OCI-LY3 (cell line): ENCODE measurements at regions not wholly inside any gene's neighbourhood (a gene's known extent, or its start where the extent isn't known, plus 50 kb on each side); places are given as distances from the start of the nearest gene placed in this dataset.

Experiments used
- H2AFZ ChIP-seq: fragments of 200-600, 300-600 bp; shearing (Covaris generic); 2 replicates; pipeline ENCODE4 v1.6.0; 2014; ENCODE audit warnings: antibody characterized with exemption, low read depth, low read length
- H3K27ac ChIP-seq: fragments of 200-600, 300-600 bp; sonication (generic); 2 replicates; pipeline ENCODE4 v1.5.1; 2014; ENCODE audit warnings: mild to moderate bottlenecking, low read length, moderate library complexity, mixed read lengths
- H3K27me3 ChIP-seq: fragments of 200-600, 300-600 bp; sonication (generic); 2 replicates; pipeline ENCODE4 v1.6.1; 2014; ENCODE audit warnings: low read depth, low read length, mixed read lengths
- H3K36me3 ChIP-seq: fragments of 200-600, 300-600 bp; sonication (generic); replicated peaks from 2 replicates; pipeline ENCODE3; 2014; ENCODE audit warnings: low read depth, low read length, mixed read lengths
- H3K4me1 ChIP-seq: fragments of 300-600, 200-600 bp; sonication (generic); 2 replicates; pipeline ENCODE4 v1.6.1; 2014; ENCODE audit warnings: low read length, mixed read lengths
- H3K4me2 ChIP-seq: fragments of 200-600, 300-600 bp; sonication (generic); 2 replicates; pipeline ENCODE4 v1.6.1; 2014; ENCODE audit warnings: low read length, mixed read lengths
- H3K4me3 ChIP-seq: fragments of 300-600, 200-600 bp; sonication (generic); 2 replicates; pipeline ENCODE4 v1.5.1; 2014; ENCODE audit warnings: antibody characterized with exemption, mild to moderate bottlenecking, low read length, moderate library complexity
- H3K79me2 ChIP-seq: fragments of 300-600, 200-600 bp; shearing (Covaris generic); 2 replicates; pipeline ENCODE4 v1.6.1; 2014; ENCODE audit warnings: mild to moderate bottlenecking, low read length, mixed read lengths
- H3K9ac ChIP-seq: fragments of 300-600, 200-600 bp; shearing (Covaris generic); 2 replicates; pipeline ENCODE4 v1.6.0; 2014; ENCODE audit warnings: mild to moderate bottlenecking, low read length, moderate library complexity
- H3K9me3 ChIP-seq: fragments of 200-600, 300-600 bp; shearing (Covaris generic); 2 replicates; pipeline ENCODE4 v1.6.1; 2014; ENCODE audit warnings: low read length, mixed read lengths; ENCODE audit not compliant: insufficient read depth
- H4K20me1 ChIP-seq: fragments of 200-600, 300-600 bp; sonication (generic); 2 replicates; pipeline ENCODE4 v1.6.1; 2016; ENCODE audit warnings: low read length, mixed read lengths; ENCODE audit not compliant: insufficient read depth
- CTCF ChIP-seq: fragments of 200-600, 300-600 bp; sonication (generic); IDR thresholded peaks from 2 replicates; pipeline ENCODE4 v1.5.1; 2014; ENCODE audit warnings: antibody characterized with exemption, low read length, low read depth
- EZH2phosphoT487 ChIP-seq: fragments of 200-600 bp; shearing (Covaris generic); IDR thresholded peaks from 2 replicates; pipeline ENCODE4 v1.6.1; 2018; ENCODE audit warnings: antibody characterized with exemption, mixed run types, low read depth

DNA sequence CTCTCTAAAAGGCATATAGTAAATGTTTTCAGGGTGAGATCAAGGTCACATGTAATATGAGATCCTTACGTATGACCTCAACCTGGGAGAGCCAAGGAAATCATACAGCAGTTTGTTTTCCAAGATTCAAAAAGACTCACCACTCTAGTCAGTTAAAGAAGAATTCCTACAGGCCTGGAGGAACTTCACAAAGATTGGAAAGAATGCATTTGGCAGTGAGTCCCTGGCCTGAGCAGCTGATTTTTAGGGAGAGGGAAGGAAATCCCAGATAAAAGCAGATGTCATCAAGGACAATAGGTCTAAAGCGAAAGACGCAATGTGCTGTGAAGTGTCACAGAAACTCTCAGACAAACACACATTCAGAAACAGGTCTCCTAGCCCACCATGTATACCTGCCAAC, 424.0 kb upstream of the ZNF462 start:
- Histone ChIP-seq H3K79me2 (no peaks in the 10 kb centered on the region), H4K20me1 (no peaks in the 10 kb centered on the region), H3K9me3 (no peaks in the 10 kb centered on the region), H3K36me3 (no peaks in the 10 kb centered on the region), H3K9ac (no peak overlapping the region), H3K4me3 (no peak overlapping the region), H3K4me1 (peaks cover 14% of the 10 kb centered on the region), H3K4me2 (no peak overlapping the region), H3K27ac (no peak overlapping the region), H3K27me3 (no peaks in the 10 kb centered on the region), H2AFZ (no peak overlapping the region)
- TF ChIP-seq CTCF (no peak), EZH2phosphoT487 (no peak)

- peaks cover 14% of the 10 kb centered on the region for H3K4me1 ChIP-seq
- H3K27me3 ChIP-seq = no peaks in the 10 kb centered on the region
- H3K79me2 ChIP-seq = no peaks in the 10 kb centered on the region
- no peaks in the 10 kb centered on the region for H4K20me1 ChIP-seq
- no peak overlapping the region for H3K27ac ChIP-seq
- H3K36me3 ChIP-seq = no peaks in the 10 kb centered on the region
- TF ChIP-seq EZH2phosphoT487 = no peak
- TF ChIP-seq CTCF = no peak
- no peak overlapping the region for H3K4me2 ChIP-seq
- H3K9me3 ChIP-seq = no peaks in the 10 kb centered on the region
- H3K4me3 ChIP-seq = no peak overlapping the region
- no peak overlapping the region for H2AFZ ChIP-seq
- no peak overlapping the region for H3K9ac ChIP-seq
These were observed 421.7 kb upstream of the ZNF462 start for GRCh38 chr9:106441283-106441682.

- H3K27ac ChIP-seq = no peak overlapping the region
- H3K36me3 ChIP-seq = no peaks in the 10 kb centered on the region
- no peak overlapping the region for H3K4me2 ChIP-seq
- H3K27me3 ChIP-seq = no peaks in the 10 kb centered on the region
- H3K9me3 ChIP-seq = no peaks in the 10 kb centered on the region
- H3K9ac ChIP-seq = no peak overlapping the region
- H2AFZ ChIP-seq = no peak overlapping the region
- no peak for TF ChIP-seq CTCF
- TF ChIP-seq EZH2phosphoT487 = no peak
- H3K4me3 ChIP-seq = no peak overlapping the region
- H3K4me1 ChIP-seq = peaks cover 20% of the 10 kb centered on the region
- no peaks in the 10 kb centered on the region for H3K79me2 ChIP-seq
- no peaks in the 10 kb centered on the region for H4K20me1 ChIP-seq
These were observed 419.4 kb upstream of the ZNF462 start for GRCh38 chr9:106443520-106443919.

- Histone ChIP-seq H3K27me3 (no peaks in the 10 kb centered on the region), H2AFZ (no peak overlapping the region), H3K9me3 (no peaks in the 10 kb centered on the region), H3K36me3 (no peaks in the 10 kb centered on the region), H3K4me2 (no peak overlapping the region), H3K4me3 (no peak overlapping the region), H3K9ac (no peak overlapping the region), H3K4me1 (peaks cover 34% of the 10 kb centered on the region), H3K79me2 (no peaks in the 10 kb centered on the region), H4K20me1 (no peaks in the 10 kb centered on the region), H3K27ac (no peak overlapping the region)
- no peak for TF ChIP-seq EZH2phosphoT487
- TF ChIP-seq CTCF = no peak
These were observed 417.9 kb upstream of the ZNF462 start for GRCh38 chr9:106445107-106445506.
